Trophoblast cell (in vitro differentiated cells and primary cell): ENCODE measurements at regions not wholly inside any gene's neighbourhood (a gene's known extent, or its start where the extent isn't known, plus 50 kb on each side); places are given as distances from the start of the nearest gene placed in this dataset.

Experiments
- DNase-seq, 2 donors: peaks; one replicate each; pipeline ENCODE4 v3.0.0-alpha.2; 2016
- H2AFZ ChIP-seq: 2 replicates; pipeline ENCODE4 v1.6.1; 2013; ENCODE audit warnings: low read length, moderate library complexity, mild to moderate bottlenecking; ENCODE audit not compliant: insufficient read depth, poor library complexity
- H2AK5ac ChIP-seq: 2 replicates; pipeline ENCODE4 v1.6.1; 2013; ENCODE audit warnings: mild to moderate bottlenecking, low read length
- H2BK120ac ChIP-seq: 2 replicates; pipeline ENCODE4 v1.6.1; 2013; ENCODE audit warnings: low read length, mild to moderate bottlenecking, moderate library complexity; ENCODE audit not compliant: insufficient read depth, poor library complexity
- H2BK12ac ChIP-seq: 2 replicates; pipeline ENCODE4 v1.6.1; 2013; ENCODE audit warnings: mild to moderate bottlenecking, low read length, moderate library complexity
- H2BK5ac ChIP-seq: 2 replicates; pipeline ENCODE4 v1.6.1; 2013; ENCODE audit warnings: low read length, low read depth, moderate library complexity, mild to moderate bottlenecking; ENCODE audit not compliant: poor library complexity
- H3K14ac ChIP-seq: 2 replicates; pipeline ENCODE4 v1.6.1; 2013; ENCODE audit warnings: mild to moderate bottlenecking, low read length
- H3K18ac ChIP-seq: 2 replicates; pipeline ENCODE4 v1.6.1; 2013; ENCODE audit warnings: mild to moderate bottlenecking, low read length
- H3K23ac ChIP-seq: 2 replicates; pipeline ENCODE4 v1.6.1; 2013; ENCODE audit warnings: low read length
- H3K27ac ChIP-seq: 2 replicates; pipeline ENCODE4 v1.5.1; 2013; ENCODE audit warnings: low read depth, mild to moderate bottlenecking, inconsistent platforms, low read length, moderate library complexity
- H3K27me3 ChIP-seq: 2 replicates; pipeline ENCODE4 v1.6.1; 2013; ENCODE audit warnings: inconsistent platforms, mild to moderate bottlenecking, low read length, moderate library complexity; ENCODE audit not compliant: insufficient read depth
- H3K36me3 ChIP-seq, 2 experiments: 1 replicate in 1 of 2; 2 replicates in 1 of 2; pipeline ENCODE4 v1.6.1; 2013; ENCODE audit warnings: low read length in 2 of 2, mild to moderate bottlenecking in 2 of 2, moderate library complexity in 1 of 2; ENCODE audit not compliant: insufficient read depth in 2 of 2, control insufficient read depth in 1 of 2
- H3K4ac ChIP-seq: 2 replicates; pipeline ENCODE4 v1.6.1; 2013; ENCODE audit warnings: low read depth, mild to moderate bottlenecking, low read length, moderate library complexity
- H3K4me1 ChIP-seq, 2 experiments: 1 replicate in 1 of 2; 2 replicates in 1 of 2; pipeline ENCODE4 v1.6.1; 2013; ENCODE audit warnings: low read length in 2 of 2, mild to moderate bottlenecking in 2 of 2, moderate library complexity in 1 of 2; ENCODE audit not compliant: insufficient read depth in 2 of 2, control insufficient read depth in 1 of 2
- H3K4me2 ChIP-seq: 2 replicates; pipeline ENCODE4 v1.6.1; 2013; ENCODE audit warnings: inconsistent platforms, mild to moderate bottlenecking, low read length, moderate library complexity
- H3K4me3 ChIP-seq: 2 replicates; pipeline ENCODE4 v1.5.1; 2013; ENCODE audit warnings: mild to moderate bottlenecking, low read depth, low read length, inconsistent platforms
- H3K79me1 ChIP-seq: one replicate; pipeline ENCODE4 v1.6.1; 2013; ENCODE audit warnings: low read length
- H3K79me2 ChIP-seq: 2 replicates; pipeline ENCODE4 v1.6.1; 2013; ENCODE audit warnings: low read length, mild to moderate bottlenecking; ENCODE audit not compliant: control insufficient read depth, insufficient read depth, poor library complexity
- H3K9ac ChIP-seq: 2 replicates; pipeline ENCODE4 v1.6.1; 2013; ENCODE audit warnings: mild to moderate bottlenecking, low read length
- H3K9me3 ChIP-seq: 2 replicates; pipeline ENCODE4 v1.6.1; 2013; ENCODE audit warnings: low read depth, mild to moderate bottlenecking, control low read depth, inconsistent platforms, low read length; ENCODE audit not compliant: insufficient read depth
- H4K12ac ChIP-seq: 2 replicates; pipeline ENCODE4 v1.6.1; 2013; ENCODE audit warnings: low read depth, mild to moderate bottlenecking, low read length, moderate library complexity
- H4K8ac ChIP-seq: 2 replicates; pipeline ENCODE4 v1.6.1; 2013; ENCODE audit warnings: low read depth, mild to moderate bottlenecking, low read length, moderate library complexity
- H4K91ac ChIP-seq: one replicate; pipeline ENCODE4 v1.6.1; 2013; ENCODE audit warnings: low read depth, mild to moderate bottlenecking, low read length, moderate library complexity
- WGBS: extraction: QIAGEN DNeasy Blood & Tissue Kit; methylation state at CpG from one replicate; pipeline ENCODE4 v1.1.7; 2013; ENCODE audit warnings: missing lambda C conversion rate; ENCODE audit not compliant: insufficient read length, insufficient coverage; ENCODE audit errors: extremely low coverage; 5-methylcytosine and 5-hydroxymethylcytosine counted together

GRCh38 chr22:48698618-48699017 lies 1129.1 kb downstream of the BRD1 start:
- Histone ChIP-seq H3K9me3 (no peaks in the 10 kb centered on the region), H4K8ac (no peak overlapping the region), H3K9ac (no peak overlapping the region), H2AK5ac (no peak overlapping the region), H3K4me3 (no peak overlapping the region), H4K12ac (no peak overlapping the region), H2BK5ac (no peak overlapping the region), H2BK12ac (no peak overlapping the region), H4K91ac (no peak overlapping the region), H2AFZ (no peak overlapping the region), H3K4me1 (no peaks in the 10 kb centered on the region), H3K4me2 (no peak overlapping the region), H3K27ac (no peak overlapping the region), H3K4ac (no peak overlapping the region), H3K27me3 (no peaks in the 10 kb centered on the region), H3K79me2 (no peaks in the 10 kb centered on the region), H3K14ac (no peak overlapping the region), H3K36me3 (no peaks in the 10 kb centered on the region), H3K18ac (no peak overlapping the region), H3K23ac (no peak overlapping the region), H3K79me1 (no peaks in the 10 kb centered on the region), H2BK120ac (no peak overlapping the region)
- no peak for DNase-seq
- no CpG with 5 or more reads among the region's 13 CpGs for WGBS

GRCh38 chr22:48697694-48698276 lies 1129.9 kb downstream of the BRD1 start:
- Histone ChIP-seq H2AFZ (no peak overlapping the region), H2BK12ac (no peak overlapping the region), H3K27ac (no peak overlapping the region), H3K9me3 (no peaks in the 10 kb centered on the region), H4K8ac (no peak overlapping the region), H3K4ac (no peak overlapping the region), H4K12ac (no peak overlapping the region), H3K4me1 (no peaks in the 10 kb centered on the region), H3K79me2 (no peaks in the 10 kb centered on the region), H3K9ac (no peak overlapping the region), H3K4me2 (no peak overlapping the region), H4K91ac (no peak overlapping the region), H3K27me3 (no peaks in the 10 kb centered on the region), H2BK5ac (no peak overlapping the region), H2BK120ac (no peak overlapping the region), H3K14ac (no peak overlapping the region), H2AK5ac (no peak overlapping the region), H3K4me3 (no peak overlapping the region), H3K36me3 (no peaks in the 10 kb centered on the region), H3K79me1 (no peaks in the 10 kb centered on the region), H3K18ac (no peak overlapping the region), H3K23ac (no peak overlapping the region)
- no peak for DNase-seq
- WGBS: no CpG with 5 or more reads among the region's 6 CpGs

GRCh38 chr22:48697223-48697622 lies 1130.5 kb downstream of the BRD1 start:
- H2AFZ ChIP-seq: no peak overlapping the region
- H4K12ac ChIP-seq: no peak overlapping the region
- H3K4ac ChIP-seq: no peak overlapping the region
- H2BK120ac ChIP-seq: no peak overlapping the region
- no peaks in the 10 kb centered on the region for H3K4me1 ChIP-seq
- H2BK5ac ChIP-seq: no peak overlapping the region
- H2AK5ac ChIP-seq: no peak overlapping the region
- no peak overlapping the region for H3K4me3 ChIP-seq
- no peaks in the 10 kb centered on the region for H3K27me3 ChIP-seq
- WGBS: no CpG with 5 or more reads among the region's 3 CpGs
- no peak overlapping the region for H4K91ac ChIP-seq
- H3K14ac ChIP-seq: no peak overlapping the region
- H3K27ac ChIP-seq: no peak overlapping the region
- H2BK12ac ChIP-seq: no peak overlapping the region
- no peak overlapping the region for H4K8ac ChIP-seq
- no peaks in the 10 kb centered on the region for H3K79me2 ChIP-seq
- no peaks in the 10 kb centered on the region for H3K9me3 ChIP-seq
- no peaks in the 10 kb centered on the region for H3K36me3 ChIP-seq
- no peak overlapping the region for H3K4me2 ChIP-seq
- H3K79me1 ChIP-seq: no peaks in the 10 kb centered on the region
- no peak overlapping the region for H3K9ac ChIP-seq
- no peak overlapping the region for H3K23ac ChIP-seq
- DNase-seq: no peak
- no peak overlapping the region for H3K18ac ChIP-seq

- no peaks in the 10 kb centered on the region for H3K27me3 ChIP-seq
- no peaks in the 10 kb centered on the region for H3K79me1 ChIP-seq
- no peak overlapping the region for H3K4ac ChIP-seq
- no peaks in the 10 kb centered on the region for H3K79me2 ChIP-seq
- H2AFZ ChIP-seq: no peak overlapping the region
- H3K27ac ChIP-seq: no peak overlapping the region
- no peak overlapping the region for H3K9ac ChIP-seq
- WGBS: no CpG with 5 or more reads among the region's 4 CpGs
- no peak overlapping the region for H2BK12ac ChIP-seq
- H2BK120ac ChIP-seq: no peak overlapping the region
- H2AK5ac ChIP-seq: no peak overlapping the region
- no peak overlapping the region for H3K18ac ChIP-seq
- no peak for DNase-seq
- H4K91ac ChIP-seq: no peak overlapping the region
- H3K4me1 ChIP-seq: no peaks in the 10 kb centered on the region
- H3K9me3 ChIP-seq: no peaks in the 10 kb centered on the region
- no peak overlapping the region for H2BK5ac ChIP-seq
- no peak overlapping the region for H3K4me2 ChIP-seq
- no peak overlapping the region for H4K8ac ChIP-seq
- H3K4me3 ChIP-seq: no peak overlapping the region
- no peak overlapping the region for H4K12ac ChIP-seq
- H3K23ac ChIP-seq: no peak overlapping the region
- no peaks in the 10 kb centered on the region for H3K36me3 ChIP-seq
- no peak overlapping the region for H3K14ac ChIP-seq
Measured at GRCh38 chr22:48696371-48696770, 1131.3 kb downstream of the BRD1 start.
